GM12878 (cell line): ENCODE measurements at regions not wholly inside any gene's neighbourhood (a gene's known extent, or its start where the extent isn't known, plus 50 kb on each side); places are given as distances from the start of the nearest gene placed in this dataset.

Experiments
- ATAC-seq: fragments of 200-7000 bp; cut with Tn5 transposase; 3 replicates; pipeline ENCODE4 v1.9.1; 2020; ENCODE audit warnings: mild to moderate bottlenecking, moderate library complexity
- BruUV-seq: library from RNA; stranded (reverse); fragments of 400-500 nt; replicated peaks from 2 replicates; lab custom pipeline; 2021; lab: Mats Ljungman, UMichigan
- CTCF ChIA-PET: fragments of 300-600 bp; sonication (Branson Sonifier 250); formaldehyde crosslinking; extraction: SDS; loops from one replicate; lab custom pipeline; 2021; ENCODE audit warnings: inconsistent platforms; lab: Yijun Ruan, JAX
- POLR2A ChIA-PET: fragments of 350-600 bp; formaldehyde crosslinking; extraction: SDS; loops from one replicate; lab custom pipeline; 2021; ENCODE audit warnings: inconsistent platforms; lab: Charles Lee
- RAD21 ChIA-PET: fragments of 300-600 bp; sonication (Branson Sonifier 250); formaldehyde crosslinking; loops from one replicate; lab custom pipeline; 2023; ENCODE audit warnings: antibody characterized with exemption; ENCODE audit not compliant: unreplicated experiment; lab: Charles Lee
- SMC1A ChIA-PET: fragments of 300-600 bp; sonication (Branson Sonifier 250); formaldehyde crosslinking; loops from one replicate; lab custom pipeline; 2023; ENCODE audit not compliant: unreplicated experiment, uncharacterized antibody; lab: Charles Lee
- DNase-seq: peaks from one replicate; pipeline ENCODE4 v3.0.0-alpha.2; 2011; ENCODE audit warnings: low read depth, low spot score
- FAIRE-seq: peaks from 3 replicates; lab custom pipeline; 2011; peaks lifted over from hg19 to GRCh38; lab: Jason Lieb, UNC
- H2AFZ ChIP-seq: 2 replicates; pipeline ENCODE4 v1.6.0; 2011; ENCODE audit warnings: low read depth, low read length, control low read depth; ENCODE audit not compliant: control insufficient read depth
- H3K27ac ChIP-seq: 2 replicates; pipeline ENCODE4 v1.5.1; 2011; ENCODE audit warnings: control low read depth; ENCODE audit not compliant: control insufficient read depth, insufficient read depth
- H3K27me3 ChIP-seq, 2 experiments: replicated peaks in 1 of 2; 2 replicates each; pipeline versions ENCODE4 v1.6.0 to v1.6.1; 2011; ENCODE audit warnings: low read length in 1 of 2; ENCODE audit not compliant: control insufficient read depth in 2 of 2, insufficient read depth in 2 of 2
- H3K36me3 ChIP-seq, 2 experiments: 2 replicates each; pipeline ENCODE4 v1.5.1; 2011; ENCODE audit warnings: low read length in 1 of 2; ENCODE audit not compliant: control insufficient read depth in 2 of 2, insufficient read depth in 2 of 2
- H3K4me1 ChIP-seq: 2 replicates; pipeline ENCODE4 v1.6.1; 2011; ENCODE audit warnings: mild to moderate bottlenecking, low read length, moderate library complexity, mixed read lengths; ENCODE audit not compliant: control insufficient read depth, insufficient read depth
- H3K4me2 ChIP-seq: 2 replicates; pipeline ENCODE4 v1.6.0; 2011; ENCODE audit warnings: control low read depth; ENCODE audit not compliant: control insufficient read depth, insufficient read depth
- H3K4me3 ChIP-seq: fragments of 200-600 bp; sonication (generic); 2 replicates; pipeline ENCODE4 v1.5.1; 2016
- H3K79me2 ChIP-seq: 2 replicates; pipeline ENCODE4 v1.6.0; 2011; ENCODE audit warnings: low read length; ENCODE audit not compliant: control insufficient read depth, insufficient read depth
- H3K9ac ChIP-seq: 2 replicates; pipeline ENCODE4 v1.8.0; 2011; ENCODE audit warnings: low read length, control low read depth, mixed read lengths; ENCODE audit not compliant: control insufficient read depth, insufficient read depth
- H3K9me3 ChIP-seq: replicated peaks from 3 replicates; pipeline ENCODE4 v1.5.1; 2011; ENCODE audit warnings: mild to moderate bottlenecking, low read length; ENCODE audit not compliant: control insufficient read depth, insufficient read depth
- H4K20me1 ChIP-seq: 2 replicates; pipeline ENCODE4 v1.6.0; 2011; ENCODE audit not compliant: control insufficient read depth, insufficient read depth
- CREB1 ChIP-seq: IDR thresholded peaks from 2 replicates; pipeline ENCODE4 v1.6.1; 2012; ENCODE audit warnings: low read depth, mild to moderate bottlenecking, inconsistent platforms
- E4F1 ChIP-seq: fragments of 450-650 bp; IDR thresholded peaks from 2 replicates; pipeline ENCODE4 v1.6.1; 2018; ENCODE audit warnings: borderline replicate concordance, mild to moderate bottlenecking; ENCODE audit not compliant: partially characterized antibody
- ETV6 ChIP-seq, 2 experiments: fragments of 450-650 bp in 1 of 2; IDR thresholded peaks in 1 of 2; conservative IDR thresholded peaks in 1 of 2; 2 replicates each; pipeline ENCODE4 v1.6.1; 2014; ENCODE audit warnings: antibody characterized with exemption in 1 of 2, borderline replicate concordance in 1 of 2, low read depth in 1 of 2, mild to moderate bottlenecking in 1 of 2, moderate library complexity in 1 of 2
- GATAD2B ChIP-seq: fragments of 450-650 bp; conservative IDR thresholded peaks from 2 replicates; pipeline ENCODE4 v1.6.1; 2017; ENCODE audit warnings: low read depth, mild to moderate bottlenecking, moderate library complexity
- HDAC6 ChIP-seq: fragments of 200-600 bp; sonication (generic); IDR thresholded peaks from one replicate; pipeline ENCODE4 v1.8.0; 2017; ENCODE audit warnings: antibody characterized with exemption; ENCODE audit not compliant: unreplicated experiment
- JUND ChIP-seq: IDR thresholded peaks from 2 replicates; pipeline ENCODE4 v1.6.1; 2012; ENCODE audit warnings: low read depth, mild to moderate bottlenecking, low read length, improper control_type of control experiment, moderate library complexity
- NR2F1 ChIP-seq: fragments of 450-650 bp; conservative IDR thresholded peaks from 2 replicates; pipeline ENCODE4 v1.6.1; 2017; ENCODE audit warnings: mild to moderate bottlenecking
- POLR2AphosphoS5 ChIP-seq: IDR thresholded peaks from 2 replicates; pipeline ENCODE4 v1.6.1; 2011; ENCODE audit warnings: mild to moderate bottlenecking, low read length, inconsistent platforms
- SP1 ChIP-seq: IDR thresholded peaks from one replicate; pipeline ENCODE4 v1.6.1; 2011; ENCODE audit warnings: low read depth, low read length
- WGBS: methylation state at CpG from one replicate; pipeline ENCODE4 v1.1.6; 2016; ENCODE audit warnings: low lambda C conversion rate; ENCODE audit not compliant: insufficient replicate concordance, insufficient coverage; ENCODE audit errors: missing lambda C conversion rate; 5-methylcytosine and 5-hydroxymethylcytosine counted together
- in situ Hi-C: fragments of 300-500 bp; cut with MboI; formaldehyde crosslinking; loops from 9 replicates; pipeline ENCODE4 v1.14.3; 2018; ENCODE audit warnings: mixed read lengths
- intact Hi-C: fragments of 100-400 bp; cut with micrococcal nuclease; formaldehyde crosslinking; loops from one replicate; pipeline ENCODE4 v1.14.2; 2022; ENCODE audit not compliant: unreplicated experiment
- TF ChIP-seq, protein P1 (sequence below), 3 experiments: IDR thresholded peaks in 2 of 3; conservative IDR thresholded peaks in 1 of 3; 2 replicates each; pipeline ENCODE4 v1.5.1; 2011; ENCODE audit warnings: low read depth in 3 of 3, low read length in 3 of 3, mild to moderate bottlenecking in 3 of 3, control low read depth in 2 of 3, moderate library complexity in 2 of 3, inconsistent platforms in 1 of 3, mixed read lengths in 1 of 3; ENCODE audit not compliant: control insufficient read depth in 2 of 3, insufficient read depth in 1 of 3; ENCODE audit errors: extremely low read depth in 1 of 3

GRCh38 chr14:34254571-34254970 is 207.5 kb downstream of the SPTSSA start:
- no peaks in the 10 kb centered on the region for H3K4me1 ChIP-seq
- no peak overlapping the region for H2AFZ ChIP-seq
- intact Hi-C loops (no loop called here), in situ Hi-C loops (no loop called here)
- SMC1A ChIA-PET, result interaction anchor here (0.6 to 2.0 kb wide), 4 partner anchors 13 to 746 kb away, joined by 3 to 5 read pairs (median 4); no protein-coding TSS in a partner anchor
- BruUV-seq, result no TSS peak
- no peaks in the 10 kb centered on the region for H3K27me3 ChIP-seq
- H3K9me3 ChIP-seq, result no peaks in the 10 kb centered on the region
- no peak for DNase-seq
- H3K79me2 ChIP-seq, result no peaks in the 10 kb centered on the region
- TF ChIP-seq, protein P1, sequence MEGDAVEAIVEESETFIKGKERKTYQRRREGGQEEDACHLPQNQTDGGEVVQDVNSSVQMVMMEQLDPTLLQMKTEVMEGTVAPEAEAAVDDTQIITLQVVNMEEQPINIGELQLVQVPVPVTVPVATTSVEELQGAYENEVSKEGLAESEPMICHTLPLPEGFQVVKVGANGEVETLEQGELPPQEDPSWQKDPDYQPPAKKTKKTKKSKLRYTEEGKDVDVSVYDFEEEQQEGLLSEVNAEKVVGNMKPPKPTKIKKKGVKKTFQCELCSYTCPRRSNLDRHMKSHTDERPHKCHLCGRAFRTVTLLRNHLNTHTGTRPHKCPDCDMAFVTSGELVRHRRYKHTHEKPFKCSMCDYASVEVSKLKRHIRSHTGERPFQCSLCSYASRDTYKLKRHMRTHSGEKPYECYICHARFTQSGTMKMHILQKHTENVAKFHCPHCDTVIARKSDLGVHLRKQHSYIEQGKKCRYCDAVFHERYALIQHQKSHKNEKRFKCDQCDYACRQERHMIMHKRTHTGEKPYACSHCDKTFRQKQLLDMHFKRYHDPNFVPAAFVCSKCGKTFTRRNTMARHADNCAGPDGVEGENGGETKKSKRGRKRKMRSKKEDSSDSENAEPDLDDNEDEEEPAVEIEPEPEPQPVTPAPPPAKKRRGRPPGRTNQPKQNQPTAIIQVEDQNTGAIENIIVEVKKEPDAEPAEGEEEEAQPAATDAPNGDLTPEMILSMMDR (IDR thresholded peaks at IDR 0.05 in 2 of 3, conservative IDR thresholded peaks at IDR 0.05 in 1 of 3; ENCODE audit: control insufficient read depth in 2 of 3, extremely low read depth in 1 of 3, insufficient read depth in 1 of 3, low read depth in 3 of 3, low read length in 3 of 3), result no peak
- TF ChIP-seq ETV6 (conservative IDR thresholded peaks at IDR 0.05 in 1 of 2, IDR thresholded peaks at IDR 0.05 in 1 of 2; ENCODE audit: borderline replicate concordance in 1 of 2, low read depth in 1 of 2) (no peak), POLR2AphosphoS5 (no peak), SP1 (no peak), E4F1 (no peak), HDAC6 (no peak), JUND (no peak), NR2F1 (no peak), CREB1 (no peak), GATAD2B (no peak)
- no peak overlapping the region for H3K4me2 ChIP-seq
- no peak for FAIRE-seq
- RAD21 ChIA-PET, result no interaction called here
- POLR2A ChIA-PET, result no interaction called here
- H3K36me3 ChIP-seq, result no peaks in the 10 kb centered on the region
- H4K20me1 ChIP-seq, result no peaks in the 10 kb centered on the region
- H3K4me3 ChIP-seq, result no peak overlapping the region
- H3K27ac ChIP-seq, result no peak overlapping the region
- no peak overlapping the region for H3K9ac ChIP-seq
- no peak for ATAC-seq
- CTCF ChIA-PET, result no interaction called here
- WGBS, result 29% methylated on average over 5 of the region's 5 CpGs
